SHP77 (cell line): ENCODE measurements at regions not wholly inside any gene's neighbourhood (a gene's known extent, or its start where the extent isn't known, plus 50 kb on each side); places are given as distances from the start of the nearest gene placed in this dataset.

Source experiments
- DNase-seq, 2 experiments: peaks; one replicate each; lab custom pipeline; 2025; lab: John Stamatoyannopoulos, UW

DNA sequence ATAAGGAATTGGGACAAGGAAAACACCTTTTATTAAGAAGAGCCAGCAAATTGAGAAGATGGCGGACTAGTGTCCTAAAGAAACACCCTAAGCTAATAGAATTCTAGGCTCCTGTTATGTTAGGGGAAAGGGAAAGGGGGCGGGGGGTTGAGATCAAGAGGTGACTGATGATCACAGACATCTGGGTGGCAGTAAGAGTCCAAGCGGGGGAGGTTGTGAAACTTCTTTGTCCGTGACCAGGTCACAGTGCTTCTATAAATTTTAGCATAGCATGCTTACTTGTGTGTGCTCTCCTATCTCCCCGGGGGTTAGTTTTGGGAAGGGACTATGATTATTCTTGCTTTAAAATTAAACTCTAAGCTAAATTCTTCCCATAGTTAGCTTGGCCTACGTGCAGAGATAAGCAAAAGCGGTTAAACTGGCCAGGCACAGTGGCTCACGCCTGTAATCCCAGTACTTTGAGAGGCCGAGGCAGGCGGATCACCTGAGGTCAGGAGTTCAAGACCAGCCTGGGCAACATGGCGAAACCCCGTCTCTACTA is 262.1 kb downstream of the SKIDA1 start:
- no peak for DNase-seq

DNA sequence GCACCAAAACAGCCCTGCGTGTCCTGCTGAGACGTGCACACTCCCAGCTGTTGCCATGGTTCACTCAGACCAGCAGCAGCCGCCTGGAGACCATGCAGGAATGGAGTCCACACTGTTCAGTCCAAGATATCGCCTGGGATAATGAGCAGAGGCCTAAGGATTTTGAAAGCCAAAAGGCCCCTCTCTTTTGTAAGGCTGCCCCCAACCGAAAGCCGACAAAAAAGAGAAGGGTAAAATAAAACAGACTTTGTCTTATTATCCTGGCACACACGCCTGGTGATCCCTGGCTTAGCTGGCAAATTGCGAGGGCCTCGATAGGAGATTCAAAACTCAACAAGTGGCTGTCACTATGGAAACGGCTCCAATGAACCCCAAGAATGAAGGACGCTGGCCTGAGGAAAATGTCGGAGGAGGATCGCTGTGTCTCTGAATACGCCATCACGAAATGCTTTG is 263.6 kb downstream of the SKIDA1 start:
- no peak for DNase-seq

DNA sequence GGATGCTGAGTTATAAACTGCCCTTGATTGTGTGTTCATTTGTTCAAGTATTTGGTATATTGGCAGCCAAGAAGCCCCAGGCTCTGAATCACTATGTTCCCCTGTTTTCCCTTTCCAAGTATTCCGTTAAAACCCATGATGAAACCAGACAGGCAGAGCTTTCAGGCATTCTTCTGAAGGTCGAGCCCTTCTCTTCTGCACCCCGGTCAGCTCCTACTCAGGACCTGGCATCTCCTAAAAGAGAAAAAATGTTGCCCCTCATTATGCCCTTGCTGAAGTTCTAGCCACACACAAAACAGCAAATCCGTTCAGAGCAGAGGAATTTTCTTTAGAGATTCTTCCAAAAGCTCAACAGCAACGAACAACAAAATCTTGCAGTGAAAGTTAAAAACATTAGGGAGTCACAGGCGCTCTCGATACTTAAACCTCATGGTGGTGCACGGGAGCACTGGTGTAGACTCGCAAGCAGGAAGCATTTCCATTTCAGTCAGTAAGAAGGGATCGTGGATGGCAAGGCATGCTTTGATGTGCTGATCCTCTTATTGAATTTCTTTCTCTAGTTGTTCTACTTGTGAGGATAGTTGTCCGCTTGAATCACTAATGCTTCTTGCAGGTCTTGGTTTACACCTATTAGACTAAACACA is 264.9 kb downstream of the SKIDA1 start:
- no peak for DNase-seq

DNA sequence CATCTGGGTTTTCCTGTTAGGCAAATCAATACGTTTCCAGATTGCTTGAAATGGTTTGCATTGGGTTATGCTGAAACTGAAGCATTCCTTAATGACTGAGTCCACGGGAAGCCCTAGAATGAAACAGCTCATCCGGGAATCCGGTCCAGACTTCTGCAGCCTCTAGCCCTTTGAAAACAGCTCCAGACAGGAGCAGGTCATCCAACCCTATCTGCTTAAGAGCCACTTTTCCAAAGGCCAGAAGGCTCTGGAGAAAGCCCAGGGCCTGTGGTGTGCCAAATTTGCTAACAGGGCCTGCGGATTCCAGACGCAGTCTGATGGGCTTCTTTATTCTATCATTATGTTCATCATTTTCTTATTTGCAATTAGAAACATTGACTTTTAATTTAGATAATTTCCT is 265.4 kb downstream of the SKIDA1 start:
- no peak for DNase-seq

DNA sequence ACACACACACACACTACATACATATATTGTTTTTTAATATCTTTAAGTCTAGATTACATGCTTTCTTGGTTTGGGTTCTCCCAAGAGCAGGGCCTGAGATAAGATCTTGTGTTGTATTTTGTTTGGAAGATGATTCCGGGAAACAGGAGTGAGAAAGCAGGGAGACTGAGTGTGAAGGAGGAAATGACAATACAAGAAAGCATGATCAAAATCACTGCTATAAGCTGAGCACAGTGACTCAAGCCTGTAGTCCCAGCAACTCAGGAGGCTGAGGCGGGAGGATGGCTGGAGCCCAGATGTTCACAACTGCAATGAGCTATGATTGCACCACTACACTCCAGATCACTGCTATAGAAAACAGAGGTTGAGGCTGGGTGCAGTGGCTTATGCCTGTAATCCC is 267.6 kb downstream of the SKIDA1 start:
- no peak for DNase-seq

DNA sequence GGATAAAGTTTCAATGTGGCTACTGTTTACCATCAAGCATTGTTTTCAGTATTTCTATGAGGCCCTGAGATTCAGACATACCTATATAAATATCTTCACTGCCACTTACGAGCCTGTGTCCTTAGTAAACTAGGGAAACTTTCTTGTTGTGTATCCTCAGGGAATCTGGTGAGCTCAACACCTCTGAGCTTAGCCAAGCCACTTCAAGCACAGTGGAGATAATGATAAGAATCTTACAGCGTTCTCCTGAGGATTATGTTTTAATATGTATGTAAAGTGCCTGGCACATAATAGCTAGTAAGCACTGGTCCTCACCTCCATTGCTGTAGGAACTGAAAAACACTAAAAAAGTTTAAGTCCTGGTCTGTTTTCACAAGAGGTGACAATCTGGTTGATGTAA is 268.3 kb downstream of the SKIDA1 start:
- no peak for DNase-seq

DNA sequence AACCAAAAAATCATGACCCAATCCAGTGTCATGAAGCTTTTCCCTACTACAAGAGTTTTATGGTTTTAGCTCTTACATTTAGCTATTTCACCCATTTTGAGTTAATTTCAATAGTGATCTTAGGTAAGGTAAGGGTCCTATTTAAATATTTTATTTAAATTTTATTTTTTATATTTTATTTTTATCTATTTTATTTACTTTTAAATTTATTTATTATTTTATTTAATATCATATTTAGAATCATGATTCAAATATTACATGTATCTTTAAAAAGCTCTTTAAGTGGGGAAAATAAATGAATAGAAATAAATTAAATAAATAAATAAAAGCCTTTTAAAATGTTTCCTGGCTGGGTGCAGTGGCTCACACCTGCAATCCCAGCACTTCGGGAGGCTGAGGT is 276.0 kb downstream of the SKIDA1 start:
- DNase-seq = no peak

DNA sequence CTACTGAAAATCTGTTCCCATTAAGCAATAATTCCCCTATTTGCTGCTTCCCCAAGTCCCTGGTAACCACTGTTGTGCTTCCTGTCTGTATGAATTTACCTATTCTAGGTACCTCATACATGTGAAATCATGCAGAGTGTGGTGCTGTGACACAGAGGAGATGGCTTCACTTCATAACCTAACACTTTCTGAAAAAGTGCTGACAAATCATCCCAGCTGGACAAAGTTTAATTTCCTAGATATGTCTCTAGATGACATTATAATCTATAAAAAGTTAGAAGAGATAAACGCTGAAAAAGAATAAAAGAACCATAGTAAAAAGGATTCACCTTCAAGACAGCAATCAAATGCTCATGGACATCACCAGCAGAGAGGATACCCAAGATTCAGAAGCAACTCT is 277.9 kb downstream of the SKIDA1 start:
- DNase-seq = no peak

DNA sequence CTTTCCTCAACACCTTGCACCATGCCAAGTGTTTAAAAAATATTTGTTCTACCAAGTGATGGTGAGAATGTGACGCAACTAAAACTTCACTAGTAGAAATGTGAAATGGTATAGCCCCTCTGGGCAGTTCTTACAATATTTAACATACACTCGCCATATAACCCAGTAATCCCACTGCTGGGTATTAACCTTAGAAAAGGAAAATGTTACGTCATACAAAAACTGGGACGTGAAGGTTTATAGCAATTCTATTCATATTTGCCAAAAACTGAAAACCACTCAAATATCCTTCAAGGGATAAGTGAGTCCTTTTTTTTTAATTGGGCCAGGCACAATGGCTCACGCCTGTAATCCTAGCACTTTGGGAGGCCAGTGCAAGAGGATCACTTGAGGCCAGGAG is 279.3 kb downstream of the SKIDA1 start:
- no peak for DNase-seq

DNA sequence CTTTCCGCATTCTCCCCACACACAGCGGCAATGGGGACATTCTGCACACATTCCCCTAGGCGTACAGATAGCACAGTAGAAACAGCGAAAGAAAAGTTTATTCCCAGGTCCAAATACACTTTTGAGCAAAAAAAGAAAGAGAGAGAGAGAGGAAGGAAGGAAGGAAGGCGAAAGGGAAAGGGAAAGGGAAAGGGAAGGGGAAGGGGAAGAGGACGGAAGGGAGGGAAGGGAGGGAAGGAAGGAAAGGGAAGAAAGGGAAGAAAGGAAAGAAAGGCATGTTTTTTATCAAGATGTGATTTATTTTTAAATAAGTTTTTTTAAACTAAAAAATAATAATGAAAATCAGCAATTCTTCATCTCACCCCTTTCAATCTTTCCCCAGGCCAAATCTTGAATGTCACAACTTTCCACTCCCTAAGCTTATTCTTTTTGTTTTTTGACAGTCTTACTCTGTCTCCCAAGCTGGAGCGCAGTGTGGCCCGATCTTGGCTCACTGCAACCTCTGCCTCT is 281.7 kb downstream of the SKIDA1 start:
- no peak for DNase-seq

DNA sequence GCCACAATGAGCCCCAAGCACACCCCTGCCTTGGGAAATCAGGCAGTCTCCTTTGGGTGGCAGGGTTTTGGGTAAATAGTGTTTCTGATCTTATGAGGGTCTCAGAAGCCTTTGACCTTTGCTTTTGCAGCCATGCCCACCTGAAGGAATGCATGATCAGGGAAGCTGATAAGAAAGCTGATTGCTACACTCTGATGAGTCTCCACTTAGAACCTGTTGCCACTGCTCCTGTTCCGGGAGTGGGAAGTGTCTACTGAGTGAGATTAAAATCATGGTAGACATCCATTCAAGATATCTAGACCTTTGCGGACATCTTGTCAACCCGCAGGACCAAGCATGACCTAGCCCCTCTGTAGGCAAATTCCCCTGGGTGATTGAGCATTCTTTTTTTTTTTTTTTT is 282.6 kb downstream of the SKIDA1 start:
- DNase-seq = no peak

DNA sequence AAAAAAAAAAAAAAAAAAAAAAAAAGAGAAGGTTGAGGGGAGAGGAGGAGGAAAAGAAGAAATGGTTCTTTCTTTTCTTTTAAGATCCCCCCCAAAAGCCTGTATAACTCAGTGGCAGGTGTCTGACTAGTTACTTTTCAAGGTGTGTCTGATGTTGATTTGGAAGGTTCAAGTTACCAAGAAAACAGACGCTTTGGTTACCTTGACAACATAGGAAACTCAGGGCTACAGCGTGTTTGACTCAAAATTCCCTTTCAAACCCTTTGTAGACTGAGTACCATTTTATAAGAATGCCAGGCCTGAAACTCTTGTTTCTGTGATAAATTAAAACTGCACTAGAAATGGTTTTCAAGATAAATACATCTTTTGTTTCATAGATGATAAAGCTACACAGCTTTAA is 286.8 kb downstream of the SKIDA1 start:
- no peak for DNase-seq

DNA sequence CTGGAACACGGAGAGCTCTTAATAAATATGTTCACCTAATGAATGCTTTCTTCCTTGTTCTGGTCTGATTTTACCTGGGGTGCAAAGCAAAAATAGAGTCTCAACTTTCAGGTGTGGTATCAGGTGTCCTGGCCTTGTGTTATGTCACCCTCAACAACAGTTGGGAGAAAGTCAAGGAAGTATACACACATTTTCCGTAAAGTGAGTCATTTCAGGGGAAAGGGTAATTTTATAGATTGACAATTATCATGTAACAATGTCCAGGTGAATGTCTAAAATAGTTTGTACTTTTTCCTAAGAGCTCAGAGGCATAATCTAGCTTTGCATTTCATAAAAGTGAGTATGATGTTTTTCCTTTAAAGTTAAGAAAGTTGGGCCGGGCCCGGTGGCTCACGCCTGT is 287.4 kb downstream of the SKIDA1 start:
- DNase-seq = no peak

DNA sequence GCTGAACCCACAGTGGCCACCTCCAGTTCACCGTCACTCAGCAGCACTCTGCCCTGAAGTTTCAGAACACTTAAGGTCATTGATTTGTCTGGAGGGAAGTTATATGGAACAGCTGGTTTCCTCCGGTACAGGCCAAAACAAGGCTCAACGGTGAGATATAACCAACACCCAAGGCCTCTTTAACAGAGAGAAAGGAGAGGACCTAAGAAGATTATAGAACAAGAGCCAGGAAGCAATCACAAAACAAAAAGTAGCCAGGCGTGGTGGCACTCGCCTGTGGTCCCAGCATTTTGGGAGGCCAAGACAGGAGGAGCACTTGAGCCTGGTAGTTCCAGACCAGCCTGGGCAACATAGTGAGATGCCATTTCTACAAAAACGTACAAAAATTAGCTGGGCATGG is 290.7 kb downstream of the SKIDA1 start:
- DNase-seq = no peak

DNA sequence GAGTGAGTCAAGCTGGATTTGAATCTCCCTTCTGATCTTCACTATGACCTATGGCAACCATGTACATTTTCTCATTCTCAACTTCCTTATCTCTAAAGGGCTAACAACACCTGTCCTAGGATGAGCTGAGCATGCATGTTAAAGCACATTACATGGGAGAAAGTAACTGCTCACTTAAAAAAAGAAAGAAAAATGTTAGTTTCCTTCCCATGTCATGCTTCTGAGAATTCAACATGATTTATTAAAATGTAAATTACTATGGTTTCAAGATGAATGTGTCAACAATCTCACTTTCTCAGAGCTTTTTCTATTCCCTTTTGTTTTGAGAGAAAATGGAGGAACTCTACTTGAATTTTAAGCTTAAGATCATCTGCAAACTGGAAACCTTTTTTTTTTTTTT is 295.3 kb downstream of the SKIDA1 start:
- DNase-seq = no peak

DNA sequence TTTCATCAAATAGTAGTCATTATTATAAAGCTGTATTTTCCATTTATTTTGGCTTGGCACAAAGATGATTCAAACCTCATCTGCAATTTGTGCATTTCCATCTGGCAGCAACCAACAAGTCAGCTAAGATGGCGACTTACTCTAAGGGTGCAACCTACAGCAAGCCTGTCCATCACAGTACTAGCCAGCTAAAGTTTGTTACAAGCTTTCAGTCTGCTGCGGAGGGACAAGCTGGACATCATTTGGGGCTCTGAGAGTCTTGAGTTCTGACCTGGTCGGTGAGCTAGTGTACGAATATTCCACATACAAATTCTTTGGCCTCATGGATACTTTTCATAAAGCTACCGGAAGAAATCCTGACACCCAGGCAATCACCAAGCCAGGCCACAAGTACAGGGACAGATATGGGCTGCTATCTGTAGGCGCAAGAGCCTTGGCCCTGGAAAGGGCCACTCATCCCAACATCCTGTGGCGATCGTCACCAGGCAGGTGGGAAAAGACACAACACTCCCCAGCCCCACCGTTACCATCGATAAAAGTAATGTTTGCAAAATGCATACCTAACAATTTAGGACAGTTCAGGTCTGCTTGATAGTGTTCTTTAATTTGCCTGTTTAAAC is 307.6 kb downstream of the SKIDA1 start:
- DNase-seq = no peak

DNA sequence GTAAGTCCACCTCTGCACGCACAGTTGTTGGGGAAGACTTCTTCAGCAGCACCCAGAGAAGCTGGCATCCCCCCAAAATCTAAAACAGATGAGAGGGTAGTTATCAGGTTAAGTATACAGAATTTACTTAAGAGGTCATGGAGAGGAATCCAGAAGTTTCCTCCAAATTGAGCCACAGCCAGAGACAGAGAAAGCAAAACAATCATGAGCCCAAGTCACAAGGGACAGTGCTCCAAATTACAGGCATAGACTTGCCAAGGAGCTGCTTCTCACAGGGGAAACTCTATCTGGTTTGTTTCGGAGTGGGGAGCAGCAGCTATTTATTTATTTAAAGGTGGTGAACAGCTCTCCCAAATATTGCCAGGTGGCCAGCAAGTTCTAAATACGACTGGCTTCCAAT is 308.4 kb downstream of the SKIDA1 start:
- DNase-seq = no peak

DNA sequence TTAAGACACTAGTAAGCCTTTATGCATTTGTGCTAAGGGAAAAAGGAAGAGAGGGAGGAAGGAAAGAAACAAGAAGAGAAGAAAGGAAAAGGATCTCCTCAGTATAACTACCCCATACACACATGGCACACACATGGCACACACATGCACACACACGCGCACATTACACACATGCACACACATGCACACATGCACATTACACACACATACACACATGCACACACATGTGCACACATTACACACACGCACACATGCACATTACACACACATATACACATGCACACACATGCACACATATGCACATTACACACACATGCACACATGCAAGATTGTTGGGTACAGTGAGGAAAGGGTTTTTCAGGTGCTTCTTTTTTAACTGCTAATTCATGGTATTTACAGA is 311.2 kb downstream of the SKIDA1 start:
- no peak for DNase-seq

DNA sequence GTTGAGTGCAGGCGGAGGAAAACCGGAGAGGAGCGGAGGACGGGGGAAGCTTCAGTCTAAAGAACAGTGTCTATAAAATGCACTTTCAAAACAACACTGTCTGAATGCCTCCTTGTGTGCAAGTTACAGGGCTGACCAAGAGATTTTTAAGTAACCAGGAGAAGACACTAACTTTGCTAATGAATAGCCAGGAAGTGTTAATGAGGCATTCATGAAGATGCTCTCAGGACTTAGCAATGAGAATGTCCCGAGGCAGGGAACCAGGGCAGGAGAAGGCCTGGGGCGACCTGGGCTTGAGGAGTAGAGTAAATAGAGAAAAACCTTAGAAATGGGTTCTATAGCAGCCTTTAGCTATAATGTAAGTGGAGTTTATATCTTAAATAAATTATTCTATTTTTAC is 312.1 kb downstream of the SKIDA1 start:
- no peak for DNase-seq

DNA sequence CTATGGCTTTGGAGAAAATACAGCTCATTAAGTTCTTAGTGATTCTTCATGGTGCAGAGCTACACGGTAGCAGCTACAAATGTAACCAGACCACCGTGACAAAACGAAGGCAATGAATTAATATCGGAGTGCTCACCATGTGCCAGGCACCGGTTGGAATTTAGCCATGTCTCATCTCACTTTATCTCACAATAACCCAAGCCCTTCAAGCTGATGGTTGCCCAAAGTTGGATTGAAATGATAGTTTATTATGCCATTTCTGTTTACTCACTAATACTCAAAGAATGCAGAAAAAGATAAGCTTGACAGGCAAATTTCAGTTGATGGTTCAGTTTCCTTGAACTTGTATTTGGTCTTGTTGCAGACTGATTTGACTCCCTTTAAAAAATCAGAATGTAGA is 312.6 kb downstream of the SKIDA1 start:
- DNase-seq = no peak

DNA sequence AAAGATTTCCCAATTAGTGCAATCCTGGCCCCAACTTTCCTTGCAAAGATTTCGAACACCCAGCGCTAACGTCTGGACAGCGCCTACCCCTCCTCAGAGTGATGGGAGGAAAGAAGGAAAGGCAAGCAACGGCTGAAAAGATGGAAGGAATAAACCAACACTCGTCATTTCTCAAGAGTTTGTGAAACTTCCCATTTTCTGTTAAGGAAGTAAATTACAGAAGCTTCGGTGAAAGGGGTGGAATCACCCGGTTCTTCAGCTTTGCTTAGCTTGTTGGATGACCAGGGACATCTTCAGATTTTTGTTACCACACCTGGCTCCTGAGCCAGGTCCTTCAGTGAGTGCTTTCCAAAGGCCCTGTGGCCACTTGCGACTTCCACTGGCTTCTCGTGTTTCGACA is 313.1 kb downstream of the SKIDA1 start:
- DNase-seq = no peak

DNA sequence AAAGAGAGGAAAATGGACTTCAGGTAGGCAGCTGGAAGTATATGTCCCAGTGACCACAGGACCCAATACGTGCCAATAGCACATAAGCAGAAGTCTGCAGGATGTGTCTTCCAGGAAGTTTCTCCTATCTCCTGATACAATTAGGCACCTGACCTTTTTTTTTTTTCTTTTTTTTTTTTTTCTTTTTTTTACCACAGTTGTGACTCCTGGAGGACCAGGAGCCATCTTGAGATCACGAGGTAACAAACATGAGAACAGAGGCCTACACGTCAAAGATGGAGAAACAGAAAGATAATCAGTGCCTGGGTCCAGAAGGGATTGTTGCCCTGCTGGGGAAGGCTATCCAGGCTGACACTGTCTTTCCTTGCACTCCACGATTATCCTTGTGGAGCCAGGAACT is 312.4 kb upstream of the NEBL start:
- DNase-seq = no peak

DNA sequence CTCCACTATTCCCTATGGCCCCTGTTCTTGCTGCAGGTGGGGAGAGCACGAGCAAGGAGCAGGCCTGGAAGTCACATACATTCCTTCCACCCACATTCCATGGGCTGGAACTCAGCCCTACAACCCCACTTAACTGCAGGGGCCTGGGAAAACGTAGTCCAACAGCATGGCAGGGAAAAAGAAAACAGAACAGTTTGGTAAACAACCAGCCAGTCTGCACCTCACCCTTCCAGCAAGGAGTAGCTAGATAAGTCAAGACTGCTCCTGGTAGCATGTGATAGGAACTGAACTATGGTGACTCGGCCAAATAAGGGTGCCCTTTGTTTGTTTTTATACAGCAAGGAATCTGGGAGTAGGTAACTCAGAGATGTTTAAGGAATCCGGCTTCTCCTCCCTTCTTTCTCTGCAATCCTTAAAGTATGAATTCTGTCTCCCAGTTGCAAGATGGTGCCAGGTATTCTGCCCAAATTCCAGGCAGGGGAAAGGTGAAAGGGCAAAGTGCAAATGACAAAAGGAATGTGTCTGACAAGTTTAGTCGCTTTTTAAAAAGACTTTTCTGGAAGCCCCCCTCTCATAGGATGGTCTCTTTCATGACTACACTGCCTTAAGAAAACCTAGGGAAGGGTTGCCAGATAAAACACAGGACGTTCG is 311.7 kb upstream of the NEBL start:
- no peak for DNase-seq
